NCI-H146 treated with DMSO at 0.1 percent for 48 hours (cell line): ENCODE measurements at regions not wholly inside any gene's neighbourhood (a gene's known extent, or its start where the extent isn't known, plus 50 kb on each side); places are given as distances from the start of the nearest gene placed in this dataset.

Experiments used
- DNase-seq: peaks from one replicate; lab custom pipeline; 2025; ENCODE audit not compliant: unreplicated experiment; lab: John Stamatoyannopoulos, UW

GRCh38 chr11:32161293-32161692, 70.4 kb downstream of the RCN1 start:
- DNase-seq: no peak

DNA sequence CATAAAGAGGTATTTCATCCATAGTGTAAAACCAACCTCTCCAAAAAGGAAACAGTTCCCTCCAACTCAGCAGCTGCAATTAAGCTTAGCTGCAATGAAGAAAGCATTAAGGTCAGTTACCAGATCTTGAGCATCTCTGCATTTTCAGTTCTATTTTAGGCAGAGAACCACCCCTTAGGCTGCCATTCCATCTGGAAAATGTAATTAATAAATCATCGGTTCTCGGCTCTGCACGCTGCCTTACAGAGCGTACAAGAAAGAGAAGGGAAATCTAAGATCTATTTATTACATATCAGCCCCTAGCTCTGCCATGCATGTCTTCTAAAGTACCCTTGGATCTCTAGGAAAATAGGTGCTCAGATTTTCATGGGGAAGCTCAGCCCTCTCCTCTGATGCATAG, 71.5 kb downstream of the RCN1 start:
- DNase-seq: no peak

- DNase-seq: no peak
Observed at GRCh38 chr11:32162906-32163305, 72.0 kb downstream of the RCN1 start.

- no peak for DNase-seq
Observed at GRCh38 chr11:32163557-32163956, 72.7 kb downstream of the RCN1 start.

DNA sequence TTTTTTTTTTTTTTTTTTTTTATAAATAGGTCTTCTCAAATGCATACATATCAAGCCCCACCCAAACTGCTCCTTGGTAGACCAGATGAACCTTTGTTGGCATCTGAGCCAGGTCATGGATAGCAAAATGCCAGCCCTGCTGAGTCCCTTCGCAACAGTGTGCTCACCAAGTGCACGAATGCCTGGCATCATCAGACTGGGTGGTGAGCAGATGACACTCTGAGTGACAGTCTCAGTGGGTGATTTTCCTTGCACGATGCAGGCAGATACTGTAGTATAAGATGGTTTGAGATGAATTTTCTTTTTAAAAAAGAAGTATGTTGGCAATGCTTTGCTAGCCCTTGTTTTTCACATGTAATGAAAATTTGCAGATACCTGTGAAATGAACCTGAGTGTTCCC, 74.0 kb downstream of the RCN1 start:
- no peak for DNase-seq

DNA sequence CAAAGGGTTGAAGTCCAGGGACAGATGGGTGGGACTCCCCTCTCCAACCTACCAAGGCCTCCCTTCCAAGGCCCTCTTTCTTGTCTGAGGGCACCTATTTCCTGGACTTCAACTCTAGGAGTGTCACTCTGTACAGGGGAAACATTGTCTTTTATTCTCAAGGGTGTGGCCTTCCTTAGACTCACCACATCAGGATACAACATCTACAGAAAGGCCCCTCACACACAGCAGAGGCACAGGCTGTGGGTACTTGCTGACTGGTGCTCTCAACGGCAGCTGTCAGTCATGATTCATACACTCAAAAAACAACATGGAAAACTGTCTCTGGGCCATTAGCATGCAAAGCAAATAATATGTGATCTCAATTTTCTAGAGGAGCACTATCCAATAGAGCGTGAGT, 78.0 kb downstream of the RCN1 start:
- DNase-seq: no peak

- DNase-seq: no peak
Observed at GRCh38 chr11:32171445-32171844, 80.6 kb downstream of the RCN1 start.

- no peak for DNase-seq
Observed at GRCh38 chr11:32172041-32172847, 81.4 kb downstream of the RCN1 start.

DNA sequence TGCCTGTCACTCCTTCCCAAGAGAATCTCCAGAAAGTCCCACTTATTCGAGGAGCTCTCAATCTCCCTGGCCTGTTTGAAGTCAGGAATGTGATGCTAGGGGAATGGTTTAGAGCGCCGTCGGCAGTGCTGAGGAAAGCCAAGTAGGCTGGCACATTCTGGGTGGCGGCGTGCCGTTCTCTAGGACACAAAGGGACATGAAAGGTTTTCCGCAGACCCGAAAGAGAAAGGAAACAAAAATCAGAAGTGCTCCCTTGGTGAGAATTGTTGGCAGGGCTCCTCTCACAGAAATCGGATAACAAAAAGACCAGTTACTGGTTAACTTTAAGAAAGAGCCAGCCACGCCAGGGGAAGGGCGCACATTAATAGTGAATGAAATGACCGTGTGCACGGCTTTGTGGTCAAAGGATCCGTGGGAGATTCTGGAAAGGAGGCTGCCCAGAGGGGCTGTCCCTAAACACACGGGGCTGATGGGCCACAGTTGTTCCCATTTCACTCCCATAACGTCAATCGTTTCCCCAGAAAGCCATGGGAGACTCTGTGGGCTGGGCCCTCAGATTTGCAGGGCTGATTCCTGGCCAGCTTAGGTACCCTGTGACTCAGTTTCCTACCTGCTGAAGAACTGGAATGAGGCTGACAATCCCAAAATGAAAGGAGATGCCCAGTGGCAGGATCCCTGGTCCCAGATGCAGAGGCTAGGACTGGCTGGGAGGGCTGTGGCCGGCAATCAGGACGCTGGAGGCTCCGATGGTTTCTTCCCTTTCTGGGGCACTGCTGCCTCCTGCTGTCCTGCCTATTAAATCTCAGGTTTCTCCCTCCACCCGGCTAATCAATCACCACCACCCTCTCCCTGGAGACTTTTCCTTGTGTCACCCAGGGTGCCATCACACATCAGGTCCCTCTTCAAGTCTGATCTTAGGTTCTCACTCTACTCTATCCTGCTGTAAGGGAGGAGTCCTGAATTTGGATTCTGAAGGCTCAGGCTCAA, 82.3 kb downstream of the RCN1 start:
- DNase-seq: peak; percentile 30

GRCh38 chr11:32173977-32174376, 83.1 kb downstream of the RCN1 start:
- no peak for DNase-seq

DNA sequence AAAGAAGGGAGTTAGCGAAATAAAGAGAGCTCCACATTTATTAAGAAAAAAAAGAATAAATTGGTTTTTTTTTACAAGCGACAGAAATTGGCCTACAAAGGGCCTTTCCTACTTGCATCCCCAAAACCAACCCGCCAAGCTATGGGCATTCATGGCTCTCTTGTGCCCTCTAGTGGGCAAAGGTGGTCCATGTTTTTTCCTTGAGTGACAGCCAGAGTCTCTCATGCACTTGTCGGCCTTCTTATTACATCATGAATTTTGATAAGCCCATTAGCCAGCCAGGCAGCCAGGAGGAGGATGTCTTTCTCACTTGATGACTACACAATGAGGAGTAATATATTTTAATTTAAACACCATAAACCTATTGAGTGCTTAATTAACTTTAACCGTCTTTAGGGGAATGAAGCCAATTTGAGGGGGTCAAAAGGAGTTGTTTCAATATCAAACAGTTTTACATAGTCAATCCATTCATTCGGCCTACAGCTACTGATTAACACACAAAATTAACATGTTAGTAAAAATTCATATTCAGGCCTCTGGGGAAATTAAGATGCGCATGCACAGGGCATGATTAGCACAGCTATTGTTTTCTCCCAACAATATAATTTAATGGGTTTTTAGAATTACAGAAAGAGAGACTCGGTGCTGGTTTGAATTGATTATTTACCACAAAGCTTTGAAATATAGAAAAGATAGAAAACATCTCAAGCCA, 85.5 kb downstream of the RCN1 start:
- DNase-seq: peak; percentile 33

DNA sequence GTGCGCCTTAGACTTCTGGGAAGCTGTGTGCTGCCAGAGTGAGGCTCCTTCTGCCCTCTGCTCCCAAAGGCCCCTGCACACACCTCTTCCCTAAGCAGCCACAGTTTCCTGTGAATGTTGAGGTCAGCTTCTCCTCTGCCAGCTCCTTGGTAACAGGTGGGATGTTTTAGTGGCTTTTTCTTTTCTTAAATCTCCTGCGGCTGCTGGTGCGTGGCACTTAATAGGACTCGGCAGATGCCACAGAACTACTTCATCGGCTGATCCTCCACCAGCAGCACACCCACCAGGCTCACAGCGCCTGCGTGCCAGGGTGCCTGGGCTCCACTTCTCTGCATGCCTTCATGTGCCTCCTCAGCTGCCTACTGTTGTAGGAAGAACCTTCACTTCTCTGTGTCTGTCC, 87.8 kb downstream of the RCN1 start:
- no peak for DNase-seq

- DNase-seq: no peak
Observed at GRCh38 chr11:32183512-32183911, 92.6 kb downstream of the RCN1 start.

DNA sequence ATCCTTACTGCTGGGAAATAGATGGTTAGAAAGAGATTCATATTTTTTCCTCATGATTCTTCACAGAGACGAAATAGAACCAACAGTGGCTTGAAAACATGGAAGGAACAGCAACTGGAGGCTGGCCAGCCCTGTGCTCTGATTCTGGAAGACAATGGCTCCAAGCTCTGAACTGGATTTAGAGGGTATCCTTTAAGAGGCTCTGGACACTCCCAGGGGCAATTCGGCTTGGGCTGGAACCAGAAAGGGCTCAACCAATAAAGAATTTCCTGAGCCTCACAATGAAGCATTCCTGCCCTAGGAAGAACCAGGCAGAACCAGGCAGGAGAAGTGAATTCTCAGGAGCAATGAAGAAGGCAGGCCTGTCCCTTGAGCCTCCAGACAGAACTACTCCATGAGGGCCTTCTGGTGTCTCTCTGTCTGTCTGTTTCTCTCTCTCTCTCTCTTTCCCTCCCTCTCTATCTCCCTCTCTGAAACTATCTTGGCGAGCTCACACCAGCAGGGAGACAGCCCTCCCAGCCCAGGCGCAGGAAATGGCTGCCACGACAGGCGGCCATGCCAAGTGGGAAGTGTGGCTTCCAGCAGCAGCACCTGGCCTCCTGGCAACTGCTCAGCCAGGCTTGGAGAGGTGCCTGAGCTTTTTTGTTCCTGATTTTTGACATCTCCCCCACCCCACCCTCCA, 93.3 kb downstream of the RCN1 start:
- no peak for DNase-seq

DNA sequence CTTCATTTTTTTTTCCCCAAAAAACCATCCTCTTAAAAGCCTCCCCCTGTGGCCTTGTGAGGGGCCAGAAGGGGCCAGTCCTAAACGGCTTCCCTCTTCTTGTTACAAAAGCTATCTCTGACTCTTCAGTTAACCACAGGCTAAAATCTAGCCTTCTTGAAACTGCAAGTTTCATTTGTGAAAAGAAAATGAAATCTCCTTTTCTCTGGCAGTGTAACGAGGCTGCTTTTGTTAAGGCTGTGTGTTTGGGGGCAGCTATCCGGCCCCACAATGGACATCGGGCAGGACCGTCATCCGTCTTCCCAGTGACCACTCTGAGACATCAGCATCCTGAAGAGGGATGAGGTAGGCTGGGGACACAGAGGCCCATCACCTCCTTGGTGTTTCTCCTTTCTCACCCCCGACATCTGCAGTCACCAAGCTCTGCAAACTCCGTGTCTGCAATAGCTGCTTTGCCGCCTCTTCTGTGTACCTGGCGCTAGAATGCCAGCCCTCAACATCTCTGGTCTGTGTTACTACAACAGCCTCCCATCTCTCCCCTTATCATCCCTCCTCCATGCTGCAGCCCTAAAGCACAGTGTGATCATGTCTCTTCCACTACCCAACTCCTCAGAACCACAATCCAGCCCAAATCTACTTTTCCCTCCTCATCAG, 94.0 kb downstream of the RCN1 start:
- DNase-seq: no peak

DNA sequence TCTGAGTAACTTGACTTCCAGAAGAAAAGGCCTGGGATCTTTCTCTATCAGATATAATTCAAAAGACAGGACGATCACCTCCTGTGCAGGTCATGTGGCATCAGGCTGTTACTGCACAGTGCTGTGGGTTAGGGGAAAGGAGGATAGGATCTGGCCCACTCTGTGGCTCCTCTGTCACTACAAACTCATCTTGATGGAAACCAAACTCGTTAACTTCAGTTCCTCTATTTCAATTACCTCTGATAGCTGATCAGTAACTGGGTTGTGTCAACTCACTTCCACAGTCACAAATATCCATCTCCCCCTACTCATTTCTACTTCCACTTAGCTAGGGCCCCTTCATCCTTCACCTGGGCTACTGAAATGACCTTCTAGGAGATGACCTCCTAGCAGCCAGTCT, 95.2 kb downstream of the RCN1 start:
- no peak for DNase-seq

DNA sequence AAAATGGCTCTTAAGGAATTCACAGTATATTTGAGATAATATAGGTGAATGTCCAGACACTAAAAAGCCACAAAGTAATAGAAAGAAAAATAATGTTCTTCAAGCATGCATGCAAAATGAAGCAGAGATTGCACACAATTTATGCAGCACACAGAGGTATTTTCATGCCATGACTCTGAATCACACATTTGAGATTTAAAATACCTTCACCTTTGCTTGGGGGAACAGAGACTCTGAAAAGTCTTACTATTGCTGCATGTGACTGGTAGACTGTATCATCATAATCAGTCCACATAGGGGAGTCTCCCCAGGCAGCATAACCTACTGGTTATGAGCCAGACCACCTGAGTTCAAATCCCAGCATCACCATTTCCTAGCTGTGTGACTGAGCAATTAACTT, 96.2 kb downstream of the RCN1 start:
- DNase-seq: no peak

GRCh38 chr11:32188785-32189184, 97.9 kb downstream of the RCN1 start:
- no peak for DNase-seq

- no peak for DNase-seq
Observed at GRCh38 chr11:32196137-32196536, 105.3 kb downstream of the RCN1 start.

DNA sequence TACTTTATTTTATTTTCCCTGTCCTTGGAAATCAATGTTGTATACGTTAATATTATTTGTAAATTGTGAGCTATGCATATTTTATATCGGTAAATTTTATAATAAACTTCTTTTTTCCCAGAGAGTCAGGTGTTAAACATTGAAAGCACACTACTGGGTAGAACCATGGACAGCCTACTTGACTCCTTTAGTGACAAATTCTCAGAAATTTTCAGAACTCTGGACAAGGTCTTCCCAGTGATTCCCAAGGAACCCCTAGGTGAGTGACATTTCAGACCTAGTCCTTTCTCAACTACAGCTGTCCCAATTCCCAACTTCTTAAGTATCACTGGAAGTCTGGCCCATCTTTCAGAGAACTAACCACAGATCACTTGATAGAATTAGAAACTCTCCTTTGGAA, 107.2 kb downstream of the RCN1 start:
- DNase-seq: no peak
